MG63 (cell line): ENCODE measurements at regions not wholly inside any gene's neighbourhood (a gene's known extent, or its start where the extent isn't known, plus 50 kb on each side); places are given as distances from the start of the nearest gene placed in this dataset.

Experiments
- DNase-seq: peaks from one replicate; pipeline ENCODE4 v3.0.0-alpha.2; 2020
- H3K27me3 ChIP-seq: fragments of 250-450 bp; sonication (Bioruptor Pico); 2 replicates; pipeline ENCODE4 v1.5.1; 2020; ENCODE audit warnings: mild to moderate bottlenecking, moderate library complexity
- H3K36me3 ChIP-seq: fragments of 250-450 bp; sonication (Bioruptor Pico); 2 replicates; pipeline ENCODE4 v1.5.1; 2020; ENCODE audit warnings: mild to moderate bottlenecking, moderate library complexity
- H3K4me3 ChIP-seq: fragments of 250-450 bp; sonication (Bioruptor Pico); 2 replicates; pipeline ENCODE4 v1.5.1; 2020; ENCODE audit warnings: mild to moderate bottlenecking, moderate library complexity
- H3K9me3 ChIP-seq: fragments of 250-450 bp; sonication (Bioruptor Pico); 2 replicates; pipeline ENCODE4 v1.5.1; 2020; ENCODE audit warnings: mild to moderate bottlenecking, moderate library complexity

DNA sequence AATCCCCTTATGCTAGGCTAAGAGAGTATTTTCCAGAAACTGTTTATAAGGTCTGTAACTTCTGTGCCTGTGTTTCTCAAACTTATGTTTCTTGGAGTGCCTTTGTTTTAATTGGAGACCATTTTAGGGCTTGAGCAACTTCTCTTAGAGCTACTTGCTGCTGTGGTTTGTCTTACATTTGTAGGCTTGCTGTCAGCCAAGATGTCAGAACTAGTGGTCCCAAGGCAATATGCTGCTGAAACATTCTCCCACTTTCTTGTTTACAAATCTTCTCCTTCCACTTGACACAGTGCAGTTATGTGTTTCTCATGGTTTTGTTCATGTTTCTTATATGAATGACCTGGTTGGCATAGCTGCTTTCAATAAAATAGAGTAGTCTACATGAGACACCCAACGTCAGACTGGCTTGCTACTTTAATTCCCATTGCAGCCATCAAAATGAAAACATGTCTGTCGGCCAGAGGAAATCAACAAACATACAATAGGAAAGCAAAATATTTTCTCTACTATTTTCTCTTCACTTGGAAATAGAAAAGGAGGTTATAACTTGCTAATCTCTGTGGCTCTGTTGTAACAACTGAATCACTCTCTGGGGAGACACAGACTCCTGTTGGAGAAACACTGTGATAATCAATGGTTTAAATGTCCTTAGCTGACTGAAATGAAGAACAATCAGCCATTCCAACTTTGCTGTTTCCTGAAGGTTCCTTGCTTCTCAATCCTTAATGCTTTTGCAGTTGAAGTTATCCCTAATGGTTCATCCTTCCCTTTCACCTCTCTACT is 426.4 kb downstream of the PDGFC start:
- Histone ChIP-seq H3K4me3 (no peak overlapping the region), H3K9me3 (no peaks in the 10 kb centered on the region), H3K36me3 (no peaks in the 10 kb centered on the region), H3K27me3 (no peaks in the 10 kb centered on the region)
- no peak for DNase-seq

DNA sequence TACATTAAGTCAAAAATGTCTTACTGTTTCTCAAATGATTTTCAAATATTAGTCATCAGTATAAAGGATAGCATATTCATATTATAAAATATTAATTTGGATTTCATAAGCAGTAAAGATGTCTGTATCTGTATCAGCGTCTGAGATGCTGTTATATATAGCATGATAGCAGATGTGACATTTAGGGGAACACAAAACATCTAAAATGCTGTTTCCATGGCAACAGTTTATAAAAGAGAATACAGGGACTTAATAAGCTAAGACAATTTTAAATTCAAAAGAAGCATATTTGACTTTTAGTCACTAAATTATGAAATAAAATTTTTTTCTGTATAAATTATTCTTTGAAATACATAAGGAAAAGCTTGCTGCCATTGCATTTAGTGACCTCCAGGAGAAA is 432.2 kb downstream of the PDGFC start:
- Histone ChIP-seq H3K36me3 (no peaks in the 10 kb centered on the region), H3K27me3 (no peaks in the 10 kb centered on the region), H3K4me3 (no peak overlapping the region), H3K9me3 (no peaks in the 10 kb centered on the region)
- no peak for DNase-seq

- Histone ChIP-seq H3K27me3 (no peaks in the 10 kb centered on the region), H3K36me3 (no peaks in the 10 kb centered on the region), H3K4me3 (no peak overlapping the region), H3K9me3 (no peaks in the 10 kb centered on the region)
- DNase-seq, result no peak
These were observed 432.8 kb downstream of the PDGFC start for GRCh38 chr4:156538651-156539257.

- Histone ChIP-seq H3K36me3 (no peaks in the 10 kb centered on the region), H3K27me3 (no peaks in the 10 kb centered on the region), H3K4me3 (no peak overlapping the region), H3K9me3 (no peaks in the 10 kb centered on the region; the same call in 1 of the 2 replicates)
- no peak for DNase-seq
These were observed 433.4 kb downstream of the PDGFC start for GRCh38 chr4:156538210-156538609.

DNA sequence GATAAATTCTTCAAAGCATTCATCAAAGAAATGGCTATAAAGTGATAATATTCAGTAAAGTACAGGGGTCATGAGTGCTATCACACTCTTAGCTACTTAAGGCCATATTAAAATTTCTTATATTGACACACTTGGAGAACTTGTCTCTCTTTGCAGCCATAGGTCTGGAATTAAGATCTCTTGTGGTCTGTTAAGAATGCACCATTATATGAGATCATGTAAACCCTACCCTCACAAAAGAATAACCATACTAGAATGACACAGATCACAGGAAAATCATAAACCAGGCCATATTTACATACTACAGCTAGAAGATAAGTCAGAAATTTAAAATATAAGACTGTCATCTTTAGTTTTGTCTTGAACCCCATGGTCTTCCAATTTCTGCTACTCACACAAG is 434.3 kb downstream of the PDGFC start:
- no peak for DNase-seq
- H3K9me3 ChIP-seq, result no peaks in the 10 kb centered on the region; the same call in 1 of the 2 replicates

DNA sequence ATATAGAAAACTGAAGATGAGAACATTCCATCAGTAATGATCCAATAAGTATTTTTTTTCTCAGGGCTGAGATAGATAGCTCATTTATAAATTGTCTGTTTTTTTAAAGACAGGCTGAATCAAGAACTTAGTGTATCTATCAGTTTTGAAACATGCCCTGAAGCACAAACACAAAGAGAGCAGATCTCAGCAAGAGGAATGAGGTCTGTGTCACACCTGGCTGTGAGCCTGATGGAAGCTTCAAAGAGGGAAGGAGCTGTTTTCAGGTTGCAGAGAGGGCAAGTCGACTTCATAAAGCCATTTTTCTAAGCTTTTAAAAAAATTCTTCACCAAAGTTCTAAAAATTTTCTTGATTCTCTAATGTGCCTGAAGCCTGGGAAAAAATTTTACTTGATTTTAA is 434.9 kb downstream of the PDGFC start:
- H3K4me3 ChIP-seq, result no peak overlapping the region
- no peaks in the 10 kb centered on the region for H3K36me3 ChIP-seq
- H3K27me3 ChIP-seq, result no peaks in the 10 kb centered on the region
- H3K9me3 ChIP-seq, result no peaks in the 10 kb centered on the region; the same call in 1 of the 2 replicates
- DNase-seq, result peak; percentile 37

More for the DNA sequence above, 434.3 kb downstream of the PDGFC start:
- H3K27me3 ChIP-seq, result no peaks in the 10 kb centered on the region
- H3K36me3 ChIP-seq, result no peaks in the 10 kb centered on the region
- no peak overlapping the region for H3K4me3 ChIP-seq

GRCh38 chr4:156534205-156534604 is 437.4 kb downstream of the PDGFC start:
- H3K27me3 ChIP-seq, result no peaks in the 10 kb centered on the region
- DNase-seq, result no peak
- H3K4me3 ChIP-seq, result no peak overlapping the region
- H3K36me3 ChIP-seq, result no peaks in the 10 kb centered on the region
- no peaks in the 10 kb centered on the region; the same call in 1 of the 2 replicates for H3K9me3 ChIP-seq

DNA sequence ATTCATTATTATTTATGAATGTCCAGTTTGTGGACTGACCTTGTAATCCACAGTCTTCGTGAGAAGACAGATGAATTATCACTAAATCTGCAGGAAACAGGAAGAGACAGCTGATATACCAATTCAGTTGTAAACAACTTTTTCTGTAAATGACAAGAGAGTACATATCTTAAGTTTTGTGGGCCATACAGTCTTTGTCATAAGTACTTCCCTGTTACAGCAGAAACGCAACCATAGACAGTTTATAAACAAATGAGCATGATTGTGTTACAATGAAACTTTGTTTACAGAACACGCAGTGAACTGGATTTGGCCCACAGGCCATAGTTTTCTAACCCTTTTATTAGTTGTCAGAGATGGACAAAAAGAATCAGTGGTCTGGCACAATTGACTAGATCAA is 443.4 kb downstream of the PDGFC start:
- Histone ChIP-seq H3K36me3 (no peaks in the 10 kb centered on the region), H3K9me3 (no peaks in the 10 kb centered on the region; the same call in 1 of the 2 replicates), H3K27me3 (no peaks in the 10 kb centered on the region), H3K4me3 (no peak overlapping the region)
- DNase-seq, result no peak

GRCh38 chr4:156527237-156527993 is 444.2 kb downstream of the PDGFC start:
- no peaks in the 10 kb centered on the region for H3K36me3 ChIP-seq
- no peaks in the 10 kb centered on the region for H3K9me3 ChIP-seq
- no peak for DNase-seq
- no peaks in the 10 kb centered on the region for H3K27me3 ChIP-seq
- H3K4me3 ChIP-seq, result no peak overlapping the region

GRCh38 chr4:156523991-156524390 is 447.6 kb downstream of the PDGFC start:
- DNase-seq, result no peak
- Histone ChIP-seq H3K4me3 (no peak overlapping the region), H3K36me3 (no peaks in the 10 kb centered on the region), H3K9me3 (no peaks in the 10 kb centered on the region), H3K27me3 (no peaks in the 10 kb centered on the region)

DNA sequence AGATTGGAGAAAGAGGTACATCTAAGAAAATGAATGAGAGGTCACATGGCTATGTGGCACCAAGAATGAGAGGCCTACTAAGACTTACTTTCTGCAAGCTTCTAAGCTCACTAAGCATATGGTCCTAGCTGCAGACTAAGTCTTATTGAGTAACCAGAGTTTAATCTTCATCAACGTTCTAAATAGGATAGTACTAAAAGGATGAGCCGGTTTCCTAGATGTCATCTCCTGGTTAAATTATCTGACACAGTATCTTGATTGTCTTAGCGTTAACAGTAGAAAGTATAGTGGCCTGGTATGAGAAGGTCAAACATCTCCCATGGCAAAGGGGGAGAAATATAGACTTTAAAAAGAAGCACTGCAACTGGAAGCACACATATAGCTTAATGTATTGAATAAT is 448.1 kb downstream of the PDGFC start:
- Histone ChIP-seq H3K27me3 (no peaks in the 10 kb centered on the region), H3K4me3 (no peak overlapping the region), H3K36me3 (no peaks in the 10 kb centered on the region), H3K9me3 (no peaks in the 10 kb centered on the region)
- no peak for DNase-seq

- no peaks in the 10 kb centered on the region for H3K27me3 ChIP-seq
- no peak overlapping the region for H3K4me3 ChIP-seq
- no peaks in the 10 kb centered on the region for H3K9me3 ChIP-seq
- no peaks in the 10 kb centered on the region for H3K36me3 ChIP-seq
- no peak for DNase-seq
These were observed 450.0 kb downstream of the PDGFC start for GRCh38 chr4:156521631-156522030.

GRCh38 chr4:156517956-156518355 is 453.6 kb downstream of the PDGFC start:
- no peaks in the 10 kb centered on the region for H3K36me3 ChIP-seq
- DNase-seq, result no peak
- no peaks in the 10 kb centered on the region for H3K27me3 ChIP-seq
- H3K4me3 ChIP-seq, result no peak overlapping the region
- H3K9me3 ChIP-seq, result no peaks in the 10 kb centered on the region

- H3K27me3 ChIP-seq, result no peaks in the 10 kb centered on the region
- H3K36me3 ChIP-seq, result no peaks in the 10 kb centered on the region
- no peaks in the 10 kb centered on the region for H3K9me3 ChIP-seq
- DNase-seq, result no peak
- H3K4me3 ChIP-seq, result no peak overlapping the region
These were observed 454.1 kb downstream of the PDGFC start for GRCh38 chr4:156517546-156517945.

DNA sequence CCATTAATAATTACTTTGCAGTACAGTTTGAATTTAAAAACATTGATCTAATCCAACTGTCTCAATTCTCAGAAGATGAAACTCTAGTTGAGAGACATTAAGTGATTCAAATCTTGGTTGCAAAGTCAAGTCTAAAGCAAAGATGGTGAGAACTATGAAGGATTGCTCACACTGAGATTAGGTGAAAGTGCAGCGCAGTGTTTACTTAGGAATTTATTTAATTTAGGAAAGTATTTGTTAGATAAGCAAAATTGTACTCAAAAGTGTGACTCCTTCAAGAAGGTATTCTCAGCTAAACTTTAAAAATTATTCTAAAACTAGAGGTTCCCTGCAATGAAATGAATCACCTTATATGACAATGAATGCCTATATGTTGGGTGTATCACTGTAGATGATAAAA is 454.9 kb downstream of the PDGFC start:
- H3K27me3 ChIP-seq, result no peaks in the 10 kb centered on the region
- H3K4me3 ChIP-seq, result no peak overlapping the region
- H3K36me3 ChIP-seq, result no peaks in the 10 kb centered on the region
- DNase-seq, result no peak
- no peaks in the 10 kb centered on the region for H3K9me3 ChIP-seq

GRCh38 chr4:156515295-156515694 is 456.3 kb downstream of the PDGFC start:
- no peaks in the 10 kb centered on the region for H3K36me3 ChIP-seq
- H3K4me3 ChIP-seq, result no peak overlapping the region
- no peaks in the 10 kb centered on the region for H3K27me3 ChIP-seq
- DNase-seq, result no peak
- no peaks in the 10 kb centered on the region for H3K9me3 ChIP-seq

DNA sequence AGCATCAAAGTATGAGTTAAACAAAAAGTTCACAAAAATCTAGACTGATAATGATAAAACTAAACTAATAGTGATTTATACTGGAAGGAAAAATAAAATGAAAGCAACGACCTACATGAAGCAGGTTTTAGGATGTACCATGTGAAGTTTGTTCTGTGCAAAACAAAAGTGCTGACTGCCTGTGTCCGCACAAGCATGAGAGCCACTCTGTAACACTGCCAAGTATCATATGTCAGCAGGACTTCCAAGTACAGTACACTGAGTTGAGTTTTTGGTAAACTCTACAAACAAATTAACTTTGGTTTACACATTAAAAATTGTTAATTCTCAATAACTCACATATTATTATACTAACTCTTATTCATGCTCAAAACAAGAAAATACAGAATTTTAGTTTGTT is 459.0 kb downstream of the PDGFC start:
- H3K4me3 ChIP-seq, result no peak overlapping the region
- no peaks in the 10 kb centered on the region for H3K27me3 ChIP-seq
- H3K36me3 ChIP-seq, result no peaks in the 10 kb centered on the region
- DNase-seq, result no peak
- H3K9me3 ChIP-seq, result no peaks in the 10 kb centered on the region
